ELR (cell line): ENCODE measurements at regions not wholly inside any gene's neighbourhood (a gene's known extent, or its start where the extent isn't known, plus 50 kb on each side); places are given as distances from the start of the nearest gene placed in this dataset.

Source experiments
- DNase-seq: peaks from one replicate; pipeline ENCODE4 v3.0.0-alpha.2; 2015; ENCODE audit warnings: low read depth

DNA sequence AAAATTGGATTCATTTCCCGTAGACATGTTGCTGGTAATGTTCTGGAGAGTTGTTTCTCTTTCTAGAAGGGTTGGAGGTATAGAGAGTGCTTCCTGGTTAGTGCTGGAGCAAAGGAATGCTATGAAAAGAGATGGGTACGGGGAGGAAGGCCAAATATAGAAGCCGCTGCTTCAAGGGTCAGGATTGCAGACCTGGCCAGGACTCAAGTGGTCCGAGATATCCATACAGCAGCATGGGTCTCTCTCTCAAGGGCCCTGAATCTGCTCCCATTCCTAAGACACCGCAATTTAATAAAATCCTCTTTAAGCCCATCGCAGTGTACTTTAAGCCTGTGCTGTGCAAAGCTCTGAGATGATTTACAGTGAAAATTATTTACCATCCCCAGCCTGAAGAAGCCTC lies 287.0 kb downstream of the FAM43A start:
- no peak for DNase-seq

DNA sequence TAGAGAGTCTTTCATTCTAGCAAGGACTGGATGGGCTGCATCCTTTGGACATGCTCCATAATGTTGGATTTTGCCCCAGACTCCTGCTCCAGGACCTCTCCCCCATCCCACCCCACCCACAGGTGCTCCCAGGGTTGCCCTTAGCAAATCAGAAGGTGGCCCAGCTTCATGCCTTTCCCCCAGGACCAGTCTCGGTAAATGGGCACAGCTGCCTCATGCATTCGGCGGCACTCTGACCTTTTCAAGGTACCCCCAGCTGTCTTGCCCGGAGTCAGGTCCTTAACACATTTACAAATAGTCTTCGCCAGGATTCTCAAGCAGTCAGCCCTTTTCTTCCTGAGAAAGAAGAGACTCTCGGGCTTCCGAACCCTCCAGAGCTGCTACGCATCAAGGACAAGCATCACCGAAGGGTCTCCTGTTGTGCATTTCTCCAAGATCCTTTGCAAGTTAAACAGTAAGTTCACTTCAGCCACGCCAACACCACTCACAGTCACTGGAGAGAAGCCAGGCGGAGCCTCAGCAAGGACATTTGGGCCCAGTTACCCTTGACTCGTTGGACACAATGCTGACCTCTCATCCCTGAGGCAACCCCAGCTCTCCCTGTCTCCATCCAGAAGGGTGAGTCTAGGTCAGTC lies 287.8 kb downstream of the FAM43A start:
- DNase-seq, result no peak

DNA sequence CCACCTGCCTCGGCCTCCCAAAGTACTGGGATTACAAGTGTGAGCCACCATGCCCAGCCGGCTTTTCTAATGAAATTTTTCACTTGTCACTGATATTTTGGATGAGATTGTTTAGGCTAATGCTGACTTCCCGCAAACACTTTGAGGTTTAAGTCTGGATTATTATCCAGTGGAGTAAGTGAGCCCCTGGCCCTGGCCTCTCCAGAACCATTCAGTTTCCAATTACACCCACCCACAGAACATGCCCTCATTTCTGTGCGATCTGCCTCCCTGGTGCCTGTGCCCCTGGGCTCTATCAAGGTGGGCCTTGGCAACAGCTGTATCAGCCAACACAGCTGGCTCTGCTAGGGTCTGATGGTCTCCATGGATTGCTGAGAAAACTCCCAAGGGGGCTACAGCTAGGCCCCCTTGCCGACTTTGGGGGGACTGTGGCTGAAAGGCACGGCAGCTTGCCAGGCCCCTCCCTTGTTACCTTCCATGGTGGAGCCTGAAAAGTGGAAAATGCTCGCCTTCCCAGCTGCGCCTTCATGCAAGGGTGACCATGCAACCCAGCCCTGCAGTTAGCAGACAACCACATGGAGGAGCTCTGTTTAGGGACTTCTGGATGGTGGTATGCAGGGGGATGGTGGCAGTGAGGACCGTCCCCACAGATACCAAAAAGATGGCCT lies 288.9 kb downstream of the FAM43A start:
- DNase-seq, result no peak

- no peak for DNase-seq
These were observed 290.4 kb downstream of the FAM43A start for GRCh38 chr3:194976049-194976451.

GRCh38 chr3:194976874-194977273 lies 291.2 kb downstream of the FAM43A start:
- DNase-seq, result no peak

GRCh38 chr3:194977356-194977755 lies 291.7 kb downstream of the FAM43A start:
- no peak for DNase-seq

- no peak for DNase-seq
These were observed 291.8 kb downstream of the XXYLT1 start for GRCh38 chr3:194979173-194979572.

DNA sequence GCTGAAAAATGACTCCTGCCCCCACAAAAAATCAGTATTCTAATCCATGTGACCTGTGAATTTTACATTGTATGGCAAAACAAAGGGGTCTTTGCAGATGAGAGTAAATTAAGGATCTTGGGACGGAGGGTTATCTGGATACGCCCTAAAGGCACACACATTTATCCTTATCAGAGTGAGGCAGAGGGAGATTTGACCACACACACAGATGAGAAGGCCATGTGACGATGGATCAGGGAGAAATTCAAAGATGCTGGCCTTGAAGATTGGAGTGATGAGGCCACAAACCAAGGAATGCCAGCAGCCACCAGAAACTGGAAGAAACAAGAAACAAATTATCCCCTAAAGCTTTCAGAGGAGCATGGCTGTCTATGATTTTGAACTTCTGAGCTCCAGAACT lies 288.5 kb downstream of the XXYLT1 start:
- no peak for DNase-seq

- DNase-seq, result no peak
These were observed 287.8 kb downstream of the XXYLT1 start for GRCh38 chr3:194983121-194983520.

GRCh38 chr3:194983620-194984019 lies 287.3 kb downstream of the XXYLT1 start:
- no peak for DNase-seq

- no peak for DNase-seq
These were observed 286.9 kb downstream of the XXYLT1 start for GRCh38 chr3:194984066-194984465.

DNA sequence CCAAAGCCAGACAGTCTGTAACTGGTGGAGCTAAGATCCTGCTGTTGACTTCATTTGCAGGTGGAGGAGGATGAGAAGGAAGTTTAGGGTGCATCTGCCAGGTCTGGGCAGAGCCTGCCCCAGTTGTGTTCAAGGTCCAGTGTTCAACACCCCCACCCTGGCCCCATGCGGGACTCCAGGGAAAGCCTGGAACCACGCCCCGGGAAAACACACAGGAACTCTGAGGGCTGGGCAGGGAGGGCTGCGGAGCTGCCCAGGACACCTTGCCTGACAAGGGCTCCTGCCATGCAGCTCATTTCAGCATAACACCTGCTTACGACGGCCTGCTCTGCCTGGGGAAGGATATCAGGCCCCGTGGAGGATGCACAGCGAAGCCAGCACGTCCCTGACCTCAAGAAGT lies 286.3 kb downstream of the XXYLT1 start:
- no peak for DNase-seq

GRCh38 chr3:194985031-194985578 lies 285.9 kb downstream of the XXYLT1 start:
- DNase-seq, result no peak

DNA sequence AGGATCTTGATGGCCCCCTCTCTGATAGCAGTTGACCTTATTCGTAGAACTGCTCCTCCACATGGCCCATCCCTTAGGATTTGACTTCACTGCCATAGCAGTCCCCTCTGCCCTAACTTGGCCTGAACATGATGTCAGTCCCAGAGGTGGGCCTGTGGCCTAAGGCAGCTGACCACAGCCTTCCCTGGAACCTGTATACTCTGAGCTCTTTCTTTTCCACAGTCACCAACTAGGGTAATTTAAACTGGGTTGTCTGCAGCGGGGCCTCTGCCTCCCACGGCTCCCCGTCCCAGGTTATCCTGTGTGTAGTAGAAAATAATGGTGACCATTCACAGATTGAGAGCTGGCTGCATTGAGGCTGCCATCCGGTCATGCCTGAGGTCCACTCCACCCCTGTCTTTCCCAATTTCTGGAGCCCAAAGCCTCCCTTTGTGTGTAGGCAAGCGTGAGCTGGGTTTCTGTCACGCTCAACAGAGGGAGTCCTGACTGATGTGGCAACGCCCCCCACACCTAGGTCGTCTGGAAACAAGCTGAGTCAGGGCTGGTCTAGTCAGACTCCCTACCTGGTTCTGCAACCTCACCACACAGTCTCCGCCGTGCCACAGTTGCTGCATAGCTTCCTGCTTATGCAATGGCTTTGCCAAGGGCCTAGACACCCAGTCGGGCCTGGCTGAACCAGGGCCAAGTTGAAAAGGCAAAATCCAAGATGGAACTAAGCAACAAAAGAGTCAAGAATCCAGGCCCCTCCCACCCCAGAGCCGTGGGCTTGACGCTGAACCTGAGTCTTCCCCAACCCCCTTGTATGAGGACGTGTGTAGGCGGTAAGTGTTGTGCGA lies 284.5 kb downstream of the XXYLT1 start:
- no peak for DNase-seq

- no peak for DNase-seq
These were observed 283.1 kb downstream of the XXYLT1 start for GRCh38 chr3:194987571-194988494.

- DNase-seq, result no peak
These were observed 282.3 kb downstream of the XXYLT1 start for GRCh38 chr3:194988495-194989165.

- no peak for DNase-seq
These were observed 281.7 kb downstream of the XXYLT1 start for GRCh38 chr3:194989241-194989640.

- no peak for DNase-seq
These were observed 280.3 kb downstream of the XXYLT1 start for GRCh38 chr3:194990454-194991337.

DNA sequence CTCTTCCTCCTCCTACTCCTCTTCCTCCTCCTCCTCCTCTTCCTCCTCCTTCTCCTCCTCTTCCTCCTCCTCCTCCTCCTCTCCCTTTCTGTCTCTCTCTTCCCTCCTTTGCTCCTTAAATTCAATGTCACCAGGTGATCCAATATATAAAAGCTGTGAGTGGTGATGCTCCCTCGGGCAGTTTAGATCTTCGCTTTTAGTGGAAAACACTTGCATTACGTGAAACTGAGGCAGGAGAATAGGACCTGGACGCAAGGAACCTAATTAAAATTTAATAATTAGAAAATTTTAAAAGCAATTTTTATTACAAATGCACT lies 279.7 kb downstream of the XXYLT1 start:
- no peak for DNase-seq

GRCh38 chr3:194993896-194994295 lies 277.1 kb downstream of the XXYLT1 start:
- no peak for DNase-seq
